Left forelimb (tissue), 1 donor: ENCODE measurements at regions not wholly inside any gene's neighbourhood (a gene's known extent, or its start where the extent isn't known, plus 50 kb on each side); places are given as distances from the start of the nearest gene placed in this dataset.
"Not testable (repeated sequence)": the region's sequence is repeated elsewhere in the genome, so short reads cannot be mapped to it uniquely, and the experiment has no call there.

Source experiments
- DNase-seq: peaks from one replicate; pipeline ENCODE4 v3.0.0-alpha.2; 2018; ENCODE audit warnings: low spot score

DNA sequence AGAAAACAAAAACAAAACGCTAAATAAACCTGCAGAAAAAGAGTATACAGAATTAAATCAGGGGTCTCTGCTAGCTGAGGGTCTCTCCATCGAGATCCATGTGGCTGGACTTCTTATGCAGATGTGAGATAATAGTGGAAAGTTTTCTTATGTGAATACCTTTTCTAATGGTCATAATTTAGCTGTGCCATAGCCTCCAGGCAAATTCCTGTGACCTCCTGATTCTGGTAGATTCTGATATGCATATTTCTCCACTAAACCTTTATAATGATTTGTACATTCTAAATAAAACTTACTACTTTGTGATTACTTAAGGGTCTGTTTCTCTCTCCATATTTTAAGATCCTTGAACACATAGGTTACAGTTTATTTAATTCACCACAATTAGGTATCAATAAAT lies 1002.6 kb downstream of the GALC start:
- no peak for DNase-seq

GRCh38 chr14:86989285-86989684 lies 1003.7 kb downstream of the GALC start:
- no peak for DNase-seq

DNA sequence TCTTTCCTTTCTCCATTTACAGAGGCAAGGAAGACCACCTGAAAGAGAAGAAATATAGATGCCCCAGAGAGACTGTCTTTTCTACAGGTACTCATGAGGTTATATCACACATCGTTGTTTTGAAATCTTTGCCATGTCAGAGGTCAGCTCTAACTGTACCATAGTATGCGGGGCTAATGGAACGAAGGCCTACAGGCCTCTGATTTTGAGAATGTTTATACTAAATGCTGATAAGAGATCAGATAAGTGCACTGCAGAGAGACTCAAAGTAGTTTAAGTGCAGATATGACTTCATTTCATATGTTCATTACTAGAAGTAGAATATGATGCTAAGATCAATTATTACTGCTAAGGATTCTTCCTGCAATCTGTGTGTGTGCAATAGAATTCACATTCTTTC lies 1005.0 kb downstream of the GALC start:
- no peak for DNase-seq

GRCh38 chr14:86973177-86973576 lies 1019.8 kb downstream of the GALC start:
- DNase-seq, result no peak

DNA sequence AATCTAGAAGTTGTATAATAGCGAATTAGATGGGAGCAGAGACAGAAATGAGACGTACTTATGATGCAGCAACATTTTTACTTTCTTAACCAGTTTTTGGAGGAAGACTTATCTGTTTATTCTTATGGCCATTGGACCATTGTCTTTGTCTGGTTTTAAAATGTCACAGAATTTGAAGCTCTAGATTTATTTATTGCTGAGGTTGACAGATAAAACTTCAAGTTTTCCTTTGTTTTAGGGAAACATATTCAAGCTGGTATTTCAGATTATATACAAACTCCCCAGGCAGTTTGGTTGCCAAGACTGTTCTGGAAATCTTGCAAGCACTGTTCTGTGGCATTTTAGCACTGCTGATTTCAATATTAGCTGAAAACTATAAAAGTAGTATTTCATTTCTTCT lies 1021.7 kb downstream of the GALC start:
- no peak for DNase-seq

GRCh38 chr14:86961106-86961716 lies 1031.8 kb downstream of the GALC start:
- no peak for DNase-seq

DNA sequence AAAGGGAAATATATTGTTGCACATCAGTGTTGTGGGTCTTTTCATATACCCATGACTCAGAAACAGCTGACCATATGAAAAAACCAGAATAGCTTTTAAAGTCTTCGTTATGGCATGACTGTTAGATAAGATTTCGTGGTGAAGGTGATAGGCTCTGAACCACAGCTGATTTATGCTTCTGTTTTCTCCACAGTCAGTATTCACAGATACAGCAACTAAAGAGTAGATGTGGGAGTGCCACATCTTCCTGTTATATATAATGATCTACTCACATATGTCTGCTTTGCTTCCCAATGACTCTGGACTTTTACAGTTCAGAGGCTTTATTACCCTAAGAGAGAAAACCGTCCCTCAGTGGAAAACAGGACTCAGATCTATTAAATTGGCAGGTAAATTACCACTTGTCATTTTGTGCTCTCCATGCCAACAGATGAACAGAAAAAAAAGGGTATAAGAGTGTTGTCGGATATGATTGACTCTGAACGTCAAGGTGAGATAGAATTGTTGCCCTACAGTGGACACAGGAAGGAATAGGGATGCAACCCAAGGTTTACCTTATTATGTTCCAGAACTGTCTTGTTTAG lies 1037.1 kb downstream of the GALC start:
- DNase-seq, result no peak

GRCh38 chr14:86954623-86955022 lies 1038.4 kb downstream of the GALC start:
- DNase-seq, result no peak

GRCh38 chr14:86946446-86946845 lies 1046.5 kb downstream of the GALC start:
- no peak for DNase-seq

DNA sequence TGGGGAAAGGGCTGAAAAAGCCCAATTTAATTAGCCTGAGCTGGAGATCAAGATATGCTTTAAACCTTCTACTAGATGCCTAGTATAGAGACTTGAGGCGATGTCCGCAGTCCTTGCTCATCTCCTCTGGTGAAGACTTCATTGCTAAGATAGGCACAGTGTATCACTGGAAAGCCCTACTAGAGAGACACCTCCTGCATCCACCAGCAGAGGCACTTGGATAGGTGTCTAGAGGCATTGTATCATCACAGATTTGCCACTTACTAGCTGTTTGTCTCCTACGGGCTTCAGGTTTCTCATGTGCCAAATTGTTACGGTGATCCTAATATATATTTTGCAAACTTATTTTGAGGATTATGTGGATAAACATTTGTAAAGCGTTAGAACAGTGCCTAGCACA lies 1048.5 kb downstream of the GALC start:
- DNase-seq, result no peak

GRCh38 chr14:86943391-86944365 lies 1049.3 kb downstream of the GALC start:
- DNase-seq, result no peak

DNA sequence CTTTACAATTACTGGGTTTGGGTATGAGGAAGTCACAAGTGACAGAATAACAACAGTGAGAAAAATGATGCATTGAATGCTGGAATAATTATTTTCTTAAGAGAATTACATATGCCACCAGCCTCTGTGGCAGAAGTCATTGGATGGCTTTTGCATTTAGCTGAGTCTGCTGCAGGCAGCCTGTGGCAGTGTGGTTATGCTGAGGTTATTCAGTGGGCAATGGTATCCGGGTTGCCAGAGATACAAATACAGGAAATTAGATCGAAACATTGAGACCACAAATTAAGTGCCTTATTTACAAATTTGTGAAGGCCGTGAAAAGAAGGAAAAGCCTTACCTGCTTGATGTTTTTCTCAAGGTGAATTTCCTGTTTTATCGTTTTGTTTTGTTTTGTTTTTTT lies 1050.0 kb downstream of the GALC start:
- DNase-seq, result no peak

DNA sequence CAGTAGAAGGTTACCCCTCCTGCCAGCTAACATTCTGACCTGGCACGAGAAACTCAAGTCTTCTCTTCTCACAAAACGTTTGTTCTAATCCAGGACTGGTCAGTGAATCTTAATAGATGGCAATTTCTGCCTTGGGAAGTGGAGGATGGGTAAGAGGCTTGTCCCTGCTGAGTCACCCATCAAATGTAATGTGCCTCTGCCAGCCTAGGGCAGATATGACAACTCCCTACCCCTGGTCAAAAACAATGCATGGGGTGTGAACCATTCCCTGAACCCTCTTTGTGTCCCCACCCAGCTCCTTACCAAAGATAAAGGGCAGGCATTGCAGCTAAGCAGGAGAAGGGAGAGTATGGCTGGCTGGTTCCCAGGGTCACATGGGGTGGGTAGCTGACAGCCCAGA lies 1052.9 kb downstream of the GALC start:
- no peak for DNase-seq

DNA sequence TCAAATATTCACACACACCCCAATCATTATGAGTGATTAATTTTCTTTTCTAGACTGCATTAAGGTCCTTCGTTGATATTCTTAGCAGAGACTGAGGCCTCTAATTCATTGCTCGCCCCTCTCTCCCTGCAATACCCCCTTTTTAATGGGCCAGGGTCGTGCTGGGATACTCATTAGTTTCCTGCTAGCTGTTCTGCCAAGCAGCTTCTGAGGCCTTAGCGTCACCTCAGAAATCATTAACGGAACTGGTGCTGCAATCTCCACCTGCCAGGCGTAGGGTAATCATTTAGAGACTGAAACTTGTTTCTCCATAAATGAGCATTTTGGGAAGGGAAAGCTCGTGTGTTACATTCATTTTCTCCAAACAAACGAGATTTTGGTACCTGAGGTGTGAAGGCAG lies 1054.7 kb downstream of the GALC start:
- no peak for DNase-seq

DNA sequence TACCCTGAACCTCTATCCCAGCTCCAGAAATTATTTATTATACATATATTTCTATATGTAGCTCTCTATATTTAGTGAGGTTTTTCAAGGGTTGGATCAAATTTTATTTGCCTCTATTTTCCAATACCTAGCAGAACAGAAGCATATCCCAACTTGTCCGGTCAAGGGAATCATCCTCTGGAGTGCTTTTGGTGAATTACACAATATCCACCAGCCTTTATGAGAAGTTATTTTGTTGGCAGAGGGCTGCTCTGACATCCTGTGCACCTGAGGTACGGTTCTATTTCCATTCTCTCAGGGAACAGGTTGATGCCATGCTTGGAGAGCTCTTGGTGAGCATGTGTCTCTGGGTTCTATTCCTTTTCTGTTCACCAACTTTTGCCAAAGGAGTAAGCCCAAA lies 1056.4 kb downstream of the GALC start:
- no peak for DNase-seq

DNA sequence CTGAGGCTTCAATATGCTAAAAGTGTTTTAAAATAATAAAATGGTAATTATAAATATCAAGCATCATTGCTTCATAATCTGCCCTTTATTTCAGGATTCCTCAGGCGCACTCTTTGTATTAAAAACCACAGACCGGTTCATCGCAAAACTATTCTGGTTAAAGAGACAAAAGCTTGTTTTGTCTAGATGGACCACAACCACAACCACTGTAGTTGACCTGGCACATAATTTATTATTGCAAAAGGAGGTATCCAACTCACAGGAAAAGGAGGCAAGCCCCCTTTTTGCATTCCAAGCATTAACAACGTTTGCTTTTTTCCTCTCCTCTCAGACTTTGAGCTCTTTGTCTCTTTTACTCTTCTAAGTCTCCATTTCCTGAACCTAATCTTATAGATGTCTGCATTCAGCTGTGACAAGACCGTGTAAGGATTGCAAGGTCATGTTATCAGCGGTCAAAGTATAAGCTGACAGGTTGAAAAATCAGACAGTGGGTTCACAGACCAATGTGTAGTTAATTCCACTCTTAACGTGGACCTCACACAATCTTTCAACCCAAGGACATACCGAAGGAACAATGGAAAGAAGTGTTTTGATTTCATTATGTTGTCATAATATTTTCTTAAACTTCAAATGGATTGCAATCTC lies 1057.6 kb downstream of the GALC start:
- no peak for DNase-seq

GRCh38 chr14:86933958-86934595 lies 1058.9 kb downstream of the GALC start:
- no peak for DNase-seq

DNA sequence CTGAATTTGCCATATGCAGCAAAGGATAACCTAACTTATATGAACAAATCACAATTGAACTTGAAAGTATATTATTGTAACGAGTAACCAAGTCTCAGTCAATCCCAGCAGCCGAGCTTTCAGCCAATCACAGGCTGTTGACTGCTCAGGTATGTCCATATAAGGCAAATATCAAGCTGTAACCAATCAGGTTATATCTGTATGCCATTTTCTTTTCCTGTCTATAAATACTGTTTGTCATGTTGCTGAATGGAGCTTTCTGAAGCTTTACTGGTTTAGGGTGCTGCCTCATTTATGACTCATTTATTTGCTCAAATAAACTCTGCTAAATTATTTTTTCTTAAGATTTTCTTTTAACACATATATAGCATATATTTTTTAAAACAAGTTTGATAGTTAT lies 1059.5 kb downstream of the GALC start:
- DNase-seq, result no peak

- no peak for DNase-seq
Measured at GRCh38 chr14:86915406-86915805, 1077.6 kb downstream of the GALC start.

DNA sequence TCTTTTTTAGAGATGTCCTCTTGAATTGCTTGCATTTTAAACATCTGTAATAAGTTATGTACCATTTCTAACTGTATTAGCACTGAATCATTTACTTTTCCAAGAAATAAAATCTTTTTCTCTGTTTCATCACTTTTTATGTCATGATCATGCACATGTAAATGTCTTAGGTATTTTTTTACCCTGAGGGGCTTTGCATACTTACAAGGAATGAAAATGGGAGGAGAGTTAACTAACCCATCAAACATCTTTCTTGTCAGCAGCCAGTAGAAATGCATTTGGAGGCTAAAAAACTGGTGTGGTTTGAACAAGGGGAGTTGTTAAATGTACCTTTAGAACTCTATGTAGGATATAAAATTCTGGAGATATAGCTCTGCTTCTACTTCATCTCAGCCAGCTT lies 1080.3 kb downstream of the GALC start:
- no peak for DNase-seq

- no peak for DNase-seq
Measured at GRCh38 chr14:86911486-86911885, 1081.5 kb downstream of the GALC start.

DNA sequence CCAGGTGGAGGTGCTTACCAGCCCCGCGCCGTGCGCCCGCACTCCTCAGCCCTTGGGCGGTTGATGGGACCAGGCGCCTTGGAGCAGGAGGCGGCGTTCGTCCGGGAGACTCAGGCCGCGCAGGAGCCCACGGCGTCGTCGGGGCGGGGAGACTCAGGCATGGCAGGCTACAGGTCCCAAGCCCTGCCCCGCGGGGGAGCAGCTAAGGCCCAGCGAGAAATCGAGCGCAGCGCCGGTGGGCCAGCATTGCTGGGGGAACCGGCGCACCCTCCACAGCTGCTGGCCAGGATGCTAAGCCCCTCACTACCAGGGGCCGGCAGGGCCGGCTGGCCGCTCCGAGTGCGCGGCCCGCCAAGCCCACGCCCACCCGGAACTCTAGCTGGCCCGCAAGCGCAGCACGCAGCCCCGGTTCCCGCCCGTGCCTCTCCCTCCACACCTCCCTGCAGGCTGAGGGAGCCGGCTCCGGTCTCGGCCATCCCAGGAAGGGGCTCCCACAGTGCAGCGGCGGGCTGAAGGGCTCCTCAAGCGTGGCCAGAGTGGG lies 1087.5 kb downstream of the GALC start:
- not testable (repeated sequence) for DNase-seq
